Renal cortex interstitium (tissue), 11 donors: ENCODE measurements at regions not wholly inside any gene's neighbourhood (a gene's known extent, or its start where the extent isn't known, plus 50 kb on each side); places are given as distances from the start of the nearest gene placed in this dataset.
"Not testable (repeated sequence)": the region's sequence is repeated elsewhere in the genome, so short reads cannot be mapped to it uniquely, and the experiment has no call there.

Experiments
- DNase-seq, 11 donors: peaks; one replicate each; pipeline ENCODE4 v3.0.0-alpha.2; 2013; ENCODE audit warnings: low read depth in 9 of 11, low spot score in 4 of 11; ENCODE audit errors: extremely low read depth in 1 of 11

DNA sequence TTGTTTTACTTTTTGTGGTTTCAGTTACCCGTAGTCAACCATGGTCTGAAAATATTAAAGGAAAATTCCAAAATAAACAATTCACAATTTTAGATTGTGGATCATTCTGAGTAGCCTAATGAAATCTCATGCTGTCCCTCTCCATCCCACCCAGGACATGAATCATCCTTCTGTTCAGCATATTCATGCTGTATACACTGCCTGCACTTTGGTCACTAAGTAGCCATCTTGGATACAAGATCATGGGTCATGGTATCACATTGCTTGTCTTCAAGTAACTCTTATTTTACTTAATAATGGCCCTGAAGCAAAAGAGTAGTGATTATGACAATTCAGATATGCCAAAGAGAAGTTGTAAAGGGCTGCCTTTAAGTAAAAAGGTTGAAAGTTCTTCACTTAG lies 536.5 kb upstream of the ACO1 start:
- DNase-seq = no peak

DNA sequence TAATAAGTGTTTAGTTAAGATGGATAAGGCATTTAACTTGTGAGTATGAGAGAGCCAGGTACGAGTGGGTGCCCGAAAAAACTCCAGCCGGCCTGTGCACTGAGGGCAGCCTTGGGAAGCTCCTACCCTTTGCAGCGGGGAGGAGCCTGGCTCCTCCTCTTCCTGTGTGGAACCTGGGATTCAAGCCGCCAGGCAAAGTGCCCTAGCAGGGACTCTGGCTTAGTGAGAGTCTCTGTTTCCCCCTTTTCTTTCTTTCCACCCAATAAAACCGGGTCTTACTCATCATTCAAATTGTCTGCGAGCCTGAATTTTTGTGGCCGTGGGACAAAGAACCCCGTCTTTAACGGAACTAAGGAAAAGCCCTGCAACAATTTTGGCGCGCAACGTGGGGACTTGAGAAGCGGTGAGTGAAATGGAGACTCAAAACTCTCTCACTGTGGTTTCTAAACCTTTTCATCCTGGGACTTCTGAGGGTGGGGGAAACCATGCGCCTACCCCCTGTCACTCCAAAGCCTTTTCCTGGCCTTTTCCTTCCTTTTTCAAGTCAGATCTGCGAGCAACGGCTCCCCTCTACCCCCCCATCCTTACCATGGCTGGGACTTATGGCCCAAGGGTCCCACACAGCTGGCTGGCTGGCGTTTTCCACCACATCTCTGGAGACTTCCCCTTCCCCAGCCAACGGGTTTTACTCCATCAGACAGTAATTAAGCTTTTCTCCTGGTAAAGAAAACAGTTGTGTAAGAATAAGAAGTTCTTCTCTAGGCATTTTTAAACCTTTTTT lies 535.7 kb upstream of the ACO1 start:
- no peak for DNase-seq

DNA sequence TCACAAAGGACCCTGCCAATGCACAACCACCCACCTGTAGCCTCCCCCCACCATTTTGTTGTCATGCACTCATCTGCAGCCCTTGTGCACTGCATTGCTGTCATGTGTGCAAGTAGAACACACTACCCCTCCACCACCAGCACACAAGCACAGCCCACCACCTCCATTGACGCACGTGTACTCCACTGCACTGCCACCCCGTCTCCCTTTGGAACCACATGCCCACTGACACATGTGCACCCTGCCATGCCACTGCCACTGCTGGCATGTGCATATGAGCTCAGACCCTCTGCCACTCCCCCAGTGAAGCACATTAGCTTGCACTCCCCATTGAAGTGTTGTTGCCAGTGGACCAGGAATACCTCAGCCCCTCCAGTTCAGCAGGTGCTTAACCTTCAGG lies 530.3 kb upstream of the ACO1 start:
- DNase-seq = no peak

DNA sequence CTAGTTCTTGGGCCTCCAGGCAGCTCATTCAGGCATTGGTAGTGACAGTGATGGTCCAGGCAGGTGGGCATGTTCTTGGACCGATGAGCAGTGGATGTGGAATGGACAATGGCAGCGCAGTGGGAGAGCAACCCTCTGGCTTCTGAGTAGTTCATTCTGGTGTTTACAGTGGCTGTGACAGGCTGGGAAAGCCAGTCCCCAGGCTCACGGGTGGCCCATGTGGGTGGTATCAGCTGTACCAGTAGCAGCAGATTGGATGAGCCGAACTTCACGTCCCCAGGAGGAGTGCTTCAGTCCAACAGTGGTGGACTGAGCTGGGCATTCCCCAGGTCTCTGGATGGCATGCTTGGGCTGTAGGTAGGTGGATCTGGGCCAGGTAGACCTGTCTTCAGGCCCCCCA lies 515.6 kb upstream of the ACO1 start:
- no peak for DNase-seq

DNA sequence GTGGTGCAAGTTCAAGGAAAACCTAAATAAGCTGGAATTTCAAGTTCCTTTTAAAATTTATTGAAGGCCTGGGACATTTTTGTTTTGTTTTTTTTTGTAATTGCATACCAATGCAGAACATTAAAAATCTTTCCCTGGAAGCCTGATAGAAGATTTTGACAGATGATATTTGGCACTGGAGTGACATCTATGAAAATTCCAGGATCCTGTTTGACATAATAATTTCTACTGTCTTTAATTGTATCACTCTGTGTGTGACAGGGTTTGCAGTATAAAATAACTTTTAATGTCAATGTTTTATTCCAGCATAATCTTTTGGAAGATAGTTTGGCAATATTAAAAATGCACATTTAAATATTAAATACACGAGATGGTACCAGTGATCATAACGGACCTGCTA lies 514.2 kb upstream of the ACO1 start:
- no peak for DNase-seq

DNA sequence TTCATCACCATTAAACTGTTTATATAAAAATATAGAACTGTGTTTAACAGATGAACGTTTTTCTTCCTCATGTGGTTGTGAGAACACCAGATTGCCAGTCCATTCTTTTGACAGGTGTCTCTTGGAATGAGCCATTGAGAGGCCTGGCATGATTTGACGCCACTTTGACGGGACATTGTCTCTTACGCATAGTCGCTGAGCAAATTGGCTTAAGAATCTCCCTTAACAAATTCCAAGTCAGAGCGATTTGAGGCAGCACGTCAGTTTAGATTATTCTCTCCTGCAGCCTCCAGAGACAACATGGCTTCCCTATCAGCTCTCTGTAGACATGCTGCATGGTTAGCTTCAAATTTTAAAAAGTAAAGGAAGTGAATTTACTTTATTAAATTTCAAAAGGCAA lies 510.7 kb upstream of the ACO1 start:
- DNase-seq = no peak

DNA sequence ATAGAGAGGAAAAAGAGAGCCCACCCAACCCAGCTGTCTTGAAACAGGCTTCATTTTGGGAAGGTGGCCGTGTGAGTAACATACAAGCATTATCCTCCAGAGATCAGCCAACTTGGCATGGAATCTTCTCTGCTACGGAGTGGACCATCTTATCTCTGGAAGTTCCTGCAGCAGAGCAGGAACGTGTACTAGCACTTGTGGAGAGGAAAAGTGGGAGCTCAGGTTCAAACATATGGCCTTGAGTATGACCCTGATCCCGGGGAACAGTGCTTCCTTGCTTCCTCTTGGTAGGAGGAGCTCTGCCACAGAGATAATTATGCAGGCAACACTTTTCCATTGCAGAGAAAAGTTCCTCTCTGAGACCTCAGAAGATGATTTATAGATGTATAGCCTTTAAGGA lies 490.4 kb upstream of the ACO1 start:
- no peak for DNase-seq

DNA sequence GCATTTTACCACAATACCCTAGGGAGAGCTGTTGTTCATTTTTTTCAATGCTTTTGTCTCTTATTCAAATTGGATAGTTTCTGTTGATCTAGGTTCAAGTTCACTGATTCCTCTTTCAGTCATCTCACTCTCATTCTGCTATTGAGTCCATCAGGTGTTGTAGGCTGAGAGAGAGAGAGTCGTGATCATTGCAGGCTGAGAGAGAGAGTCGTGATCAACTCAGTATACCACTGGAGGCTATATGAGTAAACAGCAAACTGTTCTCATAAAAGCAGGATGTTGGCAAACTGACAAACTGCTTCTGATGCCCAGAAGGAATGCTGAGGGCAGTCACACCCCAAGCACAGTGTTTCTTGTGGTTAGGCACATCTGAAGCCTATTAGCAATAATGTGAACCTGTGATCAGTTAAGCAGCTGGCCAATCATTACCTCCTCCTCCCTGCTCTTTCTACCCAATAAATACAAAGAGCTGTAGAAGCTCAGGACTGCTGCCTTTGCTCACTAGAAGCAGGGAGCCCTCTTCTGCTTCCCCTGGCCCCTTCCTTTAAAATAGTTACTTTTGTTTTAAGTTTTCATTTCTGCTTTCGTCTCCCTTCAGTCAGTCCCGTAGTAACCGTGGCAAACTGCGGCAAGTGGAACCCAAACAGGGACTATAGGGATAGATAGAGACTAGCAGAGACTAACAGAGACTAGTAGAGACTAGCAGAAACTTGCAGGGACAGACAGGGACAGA lies 476.1 kb upstream of the ACO1 start:
- DNase-seq = no peak

DNA sequence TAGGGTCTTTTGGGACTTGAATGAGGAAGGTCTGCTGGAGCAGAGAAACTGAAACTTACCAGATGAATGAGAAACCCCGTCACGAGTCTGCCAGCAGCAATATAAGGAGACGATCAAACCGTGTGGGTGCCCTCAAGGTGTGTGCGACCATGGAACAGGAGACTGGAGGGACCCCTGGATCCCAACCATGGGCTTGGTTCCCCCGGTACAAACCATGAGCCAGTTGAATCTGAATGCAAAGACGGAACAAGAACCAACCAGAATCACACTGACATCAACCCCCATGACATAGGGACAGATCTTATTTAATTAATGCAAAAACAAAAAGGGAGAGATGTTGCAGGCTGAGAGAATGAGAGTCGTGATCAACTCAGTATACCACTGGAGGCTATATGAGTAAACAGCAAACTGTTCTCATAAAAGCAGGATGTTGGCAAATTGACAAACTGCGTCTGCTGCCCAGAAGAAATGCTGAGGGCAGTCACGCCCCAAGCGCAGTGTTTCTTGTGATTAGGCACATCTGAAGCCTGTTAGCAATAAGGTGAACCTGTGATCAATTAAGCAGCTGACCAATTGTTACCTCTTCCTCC lies 475.5 kb upstream of the ACO1 start:
- DNase-seq = no peak

DNA sequence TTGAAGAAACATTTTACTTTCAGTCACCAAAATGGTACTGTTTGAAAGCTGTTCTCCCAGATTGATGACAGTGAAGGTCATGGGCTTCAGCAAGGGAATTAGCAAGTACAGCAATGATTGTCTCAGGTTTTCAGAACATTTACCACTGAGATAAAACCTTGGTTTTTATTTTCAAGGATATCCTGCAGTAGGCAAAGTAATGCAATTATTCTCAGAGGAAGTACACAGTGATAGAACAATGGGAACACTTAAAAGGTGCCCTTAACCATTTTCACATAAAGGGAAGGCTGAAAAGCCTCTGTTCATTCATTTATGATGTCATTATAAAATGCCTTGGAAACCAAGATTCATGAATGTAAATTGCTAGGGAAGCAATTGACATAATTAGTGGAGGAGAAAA lies 471.8 kb upstream of the ACO1 start:
- DNase-seq = peak in 1 of 11 donors; percentile 5

DNA sequence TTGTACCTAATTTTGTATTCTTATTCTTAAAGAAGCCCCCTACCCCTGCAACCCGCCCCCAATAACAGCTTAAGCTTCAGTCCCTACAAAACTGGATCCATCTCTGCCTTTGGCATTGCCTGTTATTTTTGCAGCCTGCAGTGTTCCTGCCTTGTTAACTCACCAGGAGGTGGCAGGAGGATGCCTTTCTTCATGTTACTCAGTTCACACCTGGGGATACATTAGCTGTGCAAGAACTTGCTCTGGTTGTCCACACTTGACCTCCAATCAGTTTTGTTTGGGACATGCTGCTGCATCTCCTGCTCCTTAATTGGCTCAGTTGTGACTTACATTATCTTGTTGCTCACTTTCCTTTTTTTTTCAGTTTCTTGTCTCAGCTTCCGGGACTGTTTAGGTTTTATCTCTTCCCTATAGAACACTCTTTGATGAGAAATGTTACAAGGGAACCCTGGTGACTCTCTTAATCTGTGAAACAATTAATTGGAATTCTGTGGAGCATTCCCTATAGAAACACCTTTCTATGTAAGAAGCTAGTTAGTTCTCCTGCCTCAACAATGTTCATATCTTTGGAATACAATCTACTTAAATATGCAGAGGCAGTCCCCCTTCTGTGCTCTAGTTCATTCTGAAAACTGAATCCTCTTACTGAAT lies 467.7 kb upstream of the ACO1 start:
- DNase-seq = no peak

DNA sequence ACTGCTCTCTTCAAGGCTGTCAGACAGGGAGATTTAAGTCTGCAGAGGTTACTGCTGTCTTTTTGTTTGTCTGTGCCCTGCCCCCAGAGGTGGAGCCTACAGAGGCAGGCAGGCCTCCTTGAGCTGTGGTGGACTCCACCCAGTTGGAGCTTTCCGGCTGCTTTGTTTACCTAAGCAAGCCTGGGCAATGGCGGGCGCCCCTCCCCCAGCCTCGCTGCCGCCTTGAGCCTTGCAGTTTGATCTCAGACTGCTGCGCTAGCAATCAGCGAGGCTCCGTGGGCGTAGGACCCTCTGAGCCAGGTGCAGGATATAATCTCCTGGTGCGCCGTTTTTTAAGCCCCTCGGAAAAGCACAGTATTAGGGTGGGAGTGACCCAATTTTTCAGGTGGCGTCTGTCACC lies 446.7 kb upstream of the ACO1 start:
- DNase-seq = not testable (repeated sequence)

DNA sequence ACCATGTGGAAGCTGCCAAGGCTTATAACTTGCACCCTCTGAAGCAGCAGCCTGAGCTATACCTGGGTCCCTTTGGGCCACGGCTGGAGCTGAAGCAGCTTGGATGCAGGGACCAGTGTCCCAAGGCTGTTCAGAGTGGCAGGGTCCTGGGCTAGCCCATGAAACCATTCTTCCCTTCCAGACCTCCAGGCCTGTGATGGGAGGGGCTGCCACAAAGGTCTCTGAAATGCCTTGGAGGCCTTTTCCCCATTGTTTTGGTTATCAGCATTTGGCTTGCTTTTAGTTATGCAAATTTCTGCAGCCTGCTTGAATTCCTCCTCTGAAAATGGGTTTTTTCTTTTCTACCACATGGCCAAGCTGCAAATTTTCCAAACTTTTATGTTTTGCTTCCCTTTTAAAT lies 433.7 kb upstream of the ACO1 start:
- DNase-seq = no peak

DNA sequence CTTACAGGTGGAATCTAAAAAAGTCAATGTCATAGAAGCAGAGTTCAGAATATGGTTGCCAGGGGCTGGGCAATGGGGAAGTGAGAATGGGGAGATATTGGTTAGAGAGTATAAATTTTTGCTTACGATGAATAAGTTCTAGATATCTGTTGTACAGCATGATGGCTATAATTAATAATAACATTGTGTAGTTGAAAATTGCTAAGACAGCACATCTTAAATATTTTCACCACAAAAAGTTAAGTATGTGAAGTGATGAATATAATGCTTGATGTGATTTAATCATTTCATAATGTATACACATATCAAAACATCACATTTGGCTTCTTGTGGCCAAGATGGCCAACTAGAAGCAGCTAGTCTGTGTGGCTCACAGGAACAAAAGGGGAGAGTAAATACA lies 425.9 kb upstream of the ACO1 start:
- no peak for DNase-seq

DNA sequence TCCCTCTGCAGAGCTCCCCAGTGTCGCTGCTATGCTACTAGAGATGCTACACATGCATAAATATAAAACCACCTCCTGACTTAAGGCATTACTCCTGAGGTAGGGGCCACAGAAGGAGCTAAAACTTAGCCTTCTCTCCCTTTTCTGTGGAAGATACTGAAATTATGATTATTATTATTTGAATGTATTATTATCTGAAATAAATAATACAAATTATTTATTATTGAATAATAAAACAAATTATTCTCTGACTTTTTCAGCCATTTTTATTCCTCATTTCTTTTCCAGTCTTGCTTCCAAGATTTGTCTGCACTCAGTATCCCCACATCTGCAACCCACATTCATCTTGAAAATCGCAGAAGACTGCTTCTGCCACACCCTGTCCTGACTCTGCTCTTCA lies 414.9 kb upstream of the ACO1 start:
- DNase-seq = no peak

DNA sequence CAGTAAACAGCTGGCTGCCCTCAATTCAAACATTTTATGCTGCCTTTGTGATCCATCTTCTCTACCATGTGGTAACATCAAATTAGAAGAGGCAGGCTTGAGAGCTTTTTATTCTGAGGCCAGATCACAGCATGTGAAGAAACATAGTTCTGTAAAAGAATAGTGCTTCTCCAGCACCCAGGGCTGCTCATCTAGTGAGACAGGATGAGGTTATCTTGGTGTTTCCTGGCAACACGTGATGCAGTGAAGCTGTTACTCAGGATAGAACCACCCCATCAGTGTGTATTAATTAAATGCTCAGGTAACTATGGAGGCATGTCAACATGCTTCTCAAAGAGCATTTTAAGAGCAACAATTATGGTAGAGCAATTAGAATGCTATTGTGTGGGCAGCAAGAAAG lies 400.5 kb upstream of the ACO1 start:
- peak in 7 of 11 donors; percentile 5 to 29 (median 12) for DNase-seq

DNA sequence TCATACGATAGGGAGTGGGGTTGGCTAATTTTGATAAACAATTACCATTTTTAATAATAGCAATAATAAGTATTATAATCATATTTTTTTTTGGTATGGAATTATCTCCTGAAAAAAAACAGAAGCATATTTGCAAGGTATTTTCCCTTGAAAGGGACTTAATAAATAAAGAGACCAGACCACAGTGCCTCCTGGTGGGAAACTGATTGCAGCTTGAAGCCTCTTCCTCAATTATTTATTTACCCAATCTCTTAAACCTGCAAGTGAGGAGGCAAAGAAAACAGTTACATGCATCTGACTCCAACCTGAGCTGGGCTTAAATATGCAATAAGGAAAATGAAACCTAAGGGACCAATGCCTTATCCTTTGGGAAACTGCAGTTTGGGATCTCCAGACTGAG lies 388.1 kb upstream of the ACO1 start:
- DNase-seq = no peak

DNA sequence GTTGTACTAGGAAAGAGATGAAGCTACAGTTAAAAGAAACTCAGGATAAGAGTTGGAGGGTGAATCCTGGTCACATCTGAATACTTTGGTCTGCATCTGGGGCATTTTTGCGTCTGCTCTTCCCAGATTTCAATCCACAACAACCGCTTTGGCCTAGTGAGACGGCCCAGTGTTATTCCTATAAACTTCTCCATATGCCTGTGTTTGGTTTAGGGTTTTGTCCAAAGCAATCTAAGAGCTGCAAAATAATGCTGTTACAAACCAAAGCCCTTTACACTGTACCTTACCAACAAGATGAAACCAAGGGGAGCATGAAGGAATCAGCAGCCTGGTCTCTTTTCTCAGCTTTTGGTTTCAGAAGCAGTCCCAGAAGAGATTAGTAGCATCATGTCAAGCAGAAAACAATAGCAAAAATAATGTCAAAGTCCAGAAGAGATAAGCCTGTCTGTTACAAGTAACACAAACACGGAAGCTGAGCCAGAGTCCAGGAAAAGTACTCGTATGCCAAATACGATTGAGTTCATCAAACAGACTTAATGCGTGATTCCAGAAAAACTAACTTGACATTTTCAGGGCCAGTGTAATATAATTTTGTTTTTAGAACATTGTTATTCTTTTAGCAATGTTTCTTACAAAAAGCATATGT lies 379.9 kb upstream of the ACO1 start:
- no peak for DNase-seq

DNA sequence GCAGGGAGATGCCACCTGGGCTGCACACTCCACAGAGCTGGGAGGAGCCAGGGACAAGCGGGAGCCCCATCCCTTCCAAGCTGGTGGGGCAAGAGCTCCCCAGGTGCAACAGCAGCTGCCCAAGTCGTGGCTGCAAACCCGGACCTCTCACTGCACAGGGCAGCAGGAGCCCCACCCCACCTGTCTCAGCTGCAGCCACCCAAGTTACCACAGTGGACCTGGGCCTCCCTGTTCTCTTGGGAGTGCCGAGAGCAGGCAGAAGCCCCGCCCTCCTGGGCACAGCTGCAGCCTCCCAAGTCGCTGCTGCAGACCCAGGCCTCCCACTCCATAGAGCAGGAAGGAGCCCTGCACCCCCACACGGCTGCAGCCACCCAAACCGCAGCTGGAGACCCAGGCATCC lies 374.1 kb upstream of the ACO1 start:
- DNase-seq = no peak

DNA sequence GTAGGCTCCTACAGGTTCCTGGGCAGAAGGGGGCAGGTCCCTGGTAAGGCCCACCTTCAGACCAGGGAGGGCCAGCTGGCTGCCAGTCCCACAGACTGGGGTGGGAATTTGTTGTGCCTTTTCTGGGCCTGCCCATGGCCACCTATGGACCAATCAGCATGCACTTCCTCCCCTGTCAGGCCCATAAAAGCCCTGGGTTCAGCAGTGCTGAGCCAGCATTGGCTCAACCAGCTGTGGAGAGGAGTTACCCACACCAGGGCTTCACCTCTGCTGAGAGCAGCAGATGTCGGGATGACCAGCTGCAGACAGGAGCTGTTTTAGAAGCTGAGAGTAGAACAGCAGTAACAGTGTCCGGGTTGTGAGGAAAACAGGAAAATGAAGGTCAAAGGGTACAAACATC lies 373.4 kb upstream of the ACO1 start:
- DNase-seq = no peak
